ENCODE measurements at regions not wholly inside any gene's neighbourhood (a gene's known extent, or its start where the extent isn't known, plus 50 kb on each side); places are given as distances from the start of the nearest gene placed in this dataset.
A peak's percentile ranks its signal among the peaks of the same experiment; 100 is the strongest.
"Not testable (repeated sequence)": the region's sequence is repeated elsewhere in the genome, so short reads cannot be mapped to it uniquely, and the experiment has no call there.

DNA sequence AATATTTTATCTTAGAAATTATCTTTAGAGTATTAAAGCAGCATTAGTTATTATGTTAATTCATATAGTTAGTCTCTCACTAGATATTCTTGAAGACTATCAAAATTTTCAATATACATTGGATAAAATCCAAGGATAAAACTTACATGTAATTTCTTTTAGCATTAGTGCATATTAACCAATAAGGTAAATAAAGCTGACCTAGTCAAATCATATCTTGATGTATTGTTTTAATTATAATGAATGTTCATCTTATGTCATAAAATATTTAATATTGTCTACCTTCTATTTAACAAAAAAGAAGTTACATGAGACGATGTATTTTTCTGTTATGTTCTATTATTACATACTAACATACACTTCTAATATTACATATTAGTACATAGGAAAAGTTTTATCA lies 301.7 kb upstream of the DAB2 start:
- DNase-seq = no peak

DNA sequence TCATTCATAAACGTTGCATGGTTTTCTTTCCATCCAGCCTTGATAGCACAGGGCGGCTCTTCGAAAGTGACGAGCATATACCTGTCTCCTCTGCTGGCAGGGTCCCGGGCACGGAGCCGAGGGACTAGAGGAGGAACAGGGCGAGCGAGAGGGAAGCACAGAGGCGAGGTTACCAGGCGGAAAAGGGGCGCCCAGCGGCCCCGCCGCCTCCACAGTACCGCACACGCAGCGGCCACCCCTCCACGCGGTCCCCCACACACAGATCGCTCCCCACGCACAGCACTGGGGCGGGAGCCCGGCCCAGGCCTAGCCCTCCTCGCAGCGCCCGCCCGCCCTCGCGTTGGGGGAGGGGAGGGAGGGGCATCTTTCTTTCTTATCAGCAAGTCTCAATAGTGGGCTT lies 296.6 kb upstream of the DAB2 start:
- no peak for DNase-seq

DNA sequence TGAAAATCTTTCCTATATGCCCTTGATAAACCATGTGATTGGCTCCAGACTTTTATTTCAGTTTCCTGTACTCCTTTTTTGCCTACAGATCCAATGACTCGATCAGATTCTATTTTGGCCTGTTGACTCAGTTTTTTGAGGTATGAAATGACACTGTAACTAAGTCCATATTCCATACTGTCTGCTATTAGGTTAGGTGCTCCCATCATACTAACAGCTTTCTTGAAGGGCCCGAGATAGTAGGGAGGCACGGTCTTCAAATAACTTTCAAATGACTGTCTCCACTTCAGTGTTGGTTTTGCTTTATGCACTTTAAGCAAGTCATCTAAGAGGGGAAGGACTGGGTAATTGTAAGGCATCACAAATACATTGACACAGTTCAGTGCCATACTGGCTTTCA lies 295.4 kb upstream of the DAB2 start:
- DNase-seq = no peak

DNA sequence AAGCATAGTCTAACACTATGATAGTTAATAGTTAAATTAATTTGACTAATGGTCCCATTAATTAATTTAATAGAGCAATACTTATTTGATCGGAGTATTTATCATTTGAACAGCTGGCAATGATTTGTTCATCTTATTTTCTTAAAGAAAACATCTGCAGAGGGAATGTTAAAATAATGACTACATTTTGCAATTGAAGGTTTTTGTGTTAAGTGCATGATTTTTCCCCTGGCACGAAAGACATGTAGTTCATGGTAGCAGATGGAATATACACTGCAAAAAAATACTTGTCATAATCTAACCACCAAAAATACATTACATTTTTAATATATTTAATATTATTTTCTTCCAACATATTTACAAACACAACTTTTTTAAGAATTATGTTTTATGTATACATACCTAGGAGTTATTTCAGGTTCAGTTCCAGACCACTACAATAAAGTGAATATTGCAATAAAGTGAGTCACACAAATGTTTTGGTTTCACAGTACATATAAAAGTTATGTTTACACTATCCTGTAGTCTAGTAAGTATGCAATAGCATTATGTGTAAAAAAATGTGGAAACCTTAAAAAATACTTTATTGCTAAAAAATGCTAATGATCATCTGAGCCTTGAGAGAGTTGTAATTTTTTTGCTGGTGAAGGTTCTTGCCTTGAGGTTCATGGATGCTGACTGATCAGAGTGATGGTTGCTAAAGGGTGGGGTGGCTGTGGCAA lies 292.6 kb upstream of the DAB2 start:
- no peak for DNase-seq

DNA sequence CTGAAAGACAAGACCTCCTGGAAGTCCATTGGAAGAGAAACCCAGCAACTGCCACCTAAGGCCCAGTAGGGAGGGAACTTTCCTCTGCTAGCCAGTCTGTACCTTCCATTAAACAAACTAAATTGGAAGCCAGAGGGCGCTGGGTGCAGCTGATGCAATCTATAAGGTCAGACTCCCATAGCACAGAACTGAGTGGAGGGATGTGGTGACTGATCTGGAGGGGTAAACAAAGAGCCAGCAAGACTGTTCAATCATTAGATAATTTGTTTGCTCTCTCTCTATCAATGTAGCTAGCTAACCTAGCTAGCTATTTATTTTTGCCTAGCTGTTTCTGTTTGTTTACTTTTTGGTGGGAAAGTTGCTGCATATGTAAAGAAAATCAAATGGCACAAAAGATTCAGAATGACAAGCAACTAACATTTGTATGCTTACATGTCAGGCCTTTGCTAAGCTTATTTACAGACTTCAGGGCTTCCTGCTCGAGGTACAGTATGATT lies 291.8 kb upstream of the DAB2 start:
- DNase-seq = peak; percentile 31

DNA sequence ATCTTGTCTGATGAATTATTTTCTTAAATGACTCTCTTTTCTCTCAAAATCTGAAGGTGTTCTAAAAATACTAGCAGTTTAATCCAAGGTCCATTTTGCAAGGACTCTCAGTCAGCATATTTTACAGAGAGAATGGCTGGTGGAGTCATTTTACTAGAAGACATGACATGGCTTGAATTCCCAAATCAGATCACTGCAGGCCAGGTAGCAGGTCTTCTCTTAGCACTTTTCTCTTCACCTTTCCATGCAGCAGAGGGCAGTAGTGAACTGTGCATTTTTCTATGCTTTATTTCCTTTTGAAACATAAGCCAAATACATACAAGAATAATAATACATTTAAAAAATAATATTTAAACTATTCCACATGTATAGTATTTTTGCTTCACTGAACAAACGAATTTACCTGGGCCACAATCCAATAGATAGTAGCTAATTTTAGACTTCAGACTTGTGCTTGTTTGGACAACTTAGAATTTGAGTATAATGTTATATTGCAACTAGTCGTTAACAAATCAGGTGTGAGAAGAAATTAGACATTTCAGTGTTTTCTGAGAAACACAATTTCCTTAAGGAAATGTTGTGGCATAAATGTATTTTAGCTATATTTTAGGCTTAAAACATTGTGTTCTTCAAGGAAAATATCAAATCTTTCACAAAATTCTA lies 289.4 kb upstream of the DAB2 start:
- peak; percentile 44 for DNase-seq

DNA sequence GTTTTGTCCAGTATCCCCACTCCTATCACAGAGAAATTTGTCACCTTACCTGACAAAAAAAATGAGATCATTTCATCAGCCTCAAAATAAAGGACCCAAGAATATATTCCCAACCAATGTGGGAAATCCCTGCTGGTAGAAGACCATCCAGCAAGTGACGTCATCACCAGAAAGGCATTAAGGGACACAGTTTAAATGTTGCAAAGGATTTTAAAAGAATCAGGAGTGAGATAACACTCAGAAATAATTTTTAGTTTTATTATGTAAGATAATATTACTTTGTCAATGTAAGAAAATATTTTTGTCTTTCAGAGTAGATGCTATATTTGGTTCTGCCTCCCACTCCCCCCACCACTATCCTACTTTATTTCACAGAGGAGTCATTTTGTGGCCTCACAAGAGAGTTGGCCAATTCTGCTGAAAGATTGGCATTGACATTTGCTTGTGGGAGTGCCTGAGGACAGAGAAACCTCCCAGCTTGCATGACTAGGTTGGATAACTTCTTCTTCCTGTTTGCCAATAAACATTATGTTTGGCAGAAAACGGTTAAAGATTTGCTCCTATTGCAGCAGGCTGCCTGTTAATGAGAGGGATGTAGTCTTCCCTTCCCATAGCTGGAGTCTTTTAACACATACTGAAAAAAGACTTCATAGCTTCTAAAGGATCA lies 288.6 kb upstream of the DAB2 start:
- no peak for DNase-seq

DNA sequence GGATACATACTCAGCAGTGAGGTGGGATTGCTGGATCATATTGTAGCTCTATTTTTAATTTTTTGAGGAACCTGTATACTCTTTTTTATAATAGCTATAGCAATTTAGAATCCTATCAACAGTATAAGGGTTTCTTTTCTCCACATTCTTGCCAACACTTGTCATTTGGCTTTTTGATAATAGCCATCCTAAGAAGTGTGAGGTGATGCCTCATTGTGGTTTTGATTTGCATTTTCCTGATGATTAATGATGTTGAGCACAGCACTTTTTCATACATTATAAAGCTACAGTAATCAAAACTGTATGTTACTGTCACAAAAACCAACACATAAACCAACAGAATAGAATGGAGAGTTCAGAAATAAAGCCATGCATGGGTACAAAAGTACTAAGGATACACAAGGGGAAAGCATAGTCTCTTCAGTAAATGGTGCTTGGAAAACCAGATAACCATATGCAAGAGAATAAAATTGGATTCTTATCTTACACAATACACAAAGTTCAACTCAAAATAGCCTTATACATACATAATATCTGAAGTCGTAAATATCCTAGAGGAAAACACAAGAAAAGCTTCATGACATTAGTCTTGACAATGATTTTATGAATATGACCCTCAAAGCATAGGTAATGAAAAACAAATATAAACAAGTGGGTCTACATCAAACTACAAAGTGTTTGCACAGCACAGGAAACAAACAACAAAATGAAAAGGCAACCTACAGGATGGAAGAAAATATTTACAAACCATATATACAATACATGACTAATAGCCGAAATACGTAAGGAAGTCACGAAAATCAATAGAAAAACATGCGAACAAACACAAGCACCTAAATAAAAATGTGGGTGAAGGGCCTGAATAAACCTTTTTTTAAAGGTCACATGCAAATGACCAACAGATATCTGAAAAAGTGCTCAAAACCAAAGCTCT lies 287.8 kb upstream of the DAB2 start:
- no peak for DNase-seq

DNA sequence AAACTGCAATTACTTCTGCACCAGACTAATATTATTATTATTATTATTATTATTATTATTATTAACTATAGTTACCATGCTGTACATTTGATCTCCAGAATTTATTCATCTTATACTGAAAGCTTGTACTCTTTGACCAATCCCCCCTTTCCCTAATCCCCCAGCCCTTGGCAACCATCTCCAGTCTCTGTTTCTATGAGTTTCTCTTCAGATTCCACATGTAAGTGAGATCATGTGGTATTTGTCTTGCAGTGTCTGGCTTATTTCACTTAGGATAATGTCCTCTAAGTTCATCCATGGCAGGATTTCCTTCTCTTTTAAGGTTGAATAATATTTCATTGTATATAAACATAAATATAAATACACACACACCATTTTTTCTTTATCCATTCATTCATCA lies 287.0 kb upstream of the DAB2 start:
- no peak for DNase-seq

DNA sequence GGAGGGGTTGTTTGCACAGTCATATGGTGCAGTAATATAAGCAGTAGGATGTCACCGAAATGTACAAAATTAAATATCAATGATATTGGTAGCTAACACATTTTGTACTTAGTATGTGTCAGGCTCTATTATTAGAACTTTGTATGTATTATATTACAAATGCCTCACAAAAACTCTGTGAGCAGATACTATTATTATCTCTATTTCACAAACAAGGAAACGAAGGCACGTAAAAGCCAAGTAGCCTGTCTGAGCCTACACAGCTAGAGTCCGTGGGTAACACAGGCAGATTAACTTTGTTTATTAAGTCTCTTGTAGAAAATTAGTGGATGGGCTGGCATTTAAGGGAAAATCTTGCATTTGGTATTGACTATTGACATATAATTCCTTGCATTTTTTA lies 284.3 kb upstream of the DAB2 start:
- DNase-seq = no peak

DNA sequence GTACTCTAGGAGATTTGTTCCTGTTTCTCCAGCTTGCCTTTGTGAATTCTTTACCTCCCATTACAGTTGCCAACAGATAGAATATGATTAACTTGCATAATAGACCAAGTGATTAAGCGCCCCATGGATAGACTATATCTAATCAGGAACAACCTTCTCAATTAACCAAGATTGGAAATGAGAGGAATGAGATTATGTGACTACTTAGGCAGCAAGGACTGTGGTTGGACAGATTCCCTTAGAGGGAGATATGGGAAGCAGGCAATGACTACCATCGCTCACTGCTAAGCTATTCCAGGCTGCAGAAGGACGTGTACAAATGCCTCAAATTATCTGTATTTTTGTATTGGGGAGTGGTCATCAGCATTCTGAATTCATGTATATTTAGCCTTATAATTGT lies 278.1 kb upstream of the DAB2 start:
- no peak for DNase-seq

DNA sequence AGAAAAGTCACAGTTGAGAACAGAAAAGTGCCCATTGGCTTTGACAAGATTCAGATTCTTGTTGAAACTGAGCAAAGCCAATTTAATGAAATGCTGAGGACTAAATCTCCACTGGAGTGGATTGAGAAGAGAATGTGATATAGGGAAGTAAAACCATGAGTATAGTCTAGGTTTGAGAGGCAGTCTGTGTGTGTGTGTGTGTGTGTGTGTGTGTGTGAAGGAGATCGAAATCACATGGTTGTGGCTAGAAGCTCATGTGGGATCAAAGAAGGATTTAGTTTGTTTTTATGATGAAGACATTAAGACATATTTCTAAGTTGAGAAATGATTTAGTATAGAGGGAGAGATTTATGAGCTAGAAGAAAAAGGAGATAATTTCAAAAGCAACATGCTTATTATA lies 275.7 kb upstream of the DAB2 start:
- DNase-seq = no peak

DNA sequence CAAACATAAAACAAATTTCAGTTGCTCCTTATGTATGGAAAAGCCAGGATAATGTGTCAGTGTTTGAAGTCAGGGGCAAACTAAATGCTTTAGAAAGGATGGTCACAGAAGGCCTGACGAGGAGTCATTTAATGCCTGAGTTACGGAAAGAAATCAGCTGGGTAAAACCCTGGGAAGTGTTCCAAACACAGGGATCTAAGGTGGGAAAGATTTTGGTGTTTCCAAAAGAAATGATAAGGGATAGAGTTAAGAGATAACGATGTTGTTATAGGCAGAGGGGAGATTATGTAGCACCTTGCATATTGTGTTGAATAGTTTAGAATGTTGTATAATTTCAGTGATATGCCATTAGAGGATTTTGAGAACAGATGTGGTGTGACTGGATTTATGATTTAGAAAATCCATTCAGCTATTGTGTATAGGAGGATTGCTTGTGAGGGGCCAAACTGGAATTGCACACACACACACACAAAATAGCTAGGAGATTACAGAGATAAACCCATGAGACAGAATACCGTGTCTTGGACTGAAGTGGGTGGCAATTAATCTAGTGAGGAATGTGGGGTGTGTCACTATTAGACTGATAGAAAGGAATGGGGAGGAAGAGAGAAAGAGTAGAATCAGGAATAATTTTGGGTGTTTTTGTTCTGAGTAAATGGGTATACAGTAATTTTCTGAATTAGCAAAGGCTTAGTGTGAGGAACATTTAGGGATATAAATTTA lies 274.2 kb upstream of the DAB2 start:
- DNase-seq = no peak

DNA sequence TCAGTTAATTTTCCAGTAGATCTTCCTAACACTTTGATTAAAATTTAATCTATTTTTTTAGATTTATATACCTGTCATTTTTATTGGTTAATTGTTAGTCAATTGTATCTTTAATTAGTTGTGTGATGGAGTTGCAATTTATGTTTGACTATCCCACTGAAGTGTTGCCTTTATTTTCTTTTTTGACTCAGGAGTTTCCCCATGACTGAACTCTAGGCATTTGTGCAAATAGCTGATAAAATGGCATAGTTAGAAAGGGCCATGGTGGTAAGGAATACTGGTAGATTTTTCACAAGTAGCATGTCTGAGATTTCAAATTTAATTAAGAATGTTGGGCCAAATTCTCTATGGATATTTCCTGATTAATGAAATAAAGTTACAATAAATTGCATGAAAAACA lies 273.1 kb upstream of the DAB2 start:
- DNase-seq = no peak

DNA sequence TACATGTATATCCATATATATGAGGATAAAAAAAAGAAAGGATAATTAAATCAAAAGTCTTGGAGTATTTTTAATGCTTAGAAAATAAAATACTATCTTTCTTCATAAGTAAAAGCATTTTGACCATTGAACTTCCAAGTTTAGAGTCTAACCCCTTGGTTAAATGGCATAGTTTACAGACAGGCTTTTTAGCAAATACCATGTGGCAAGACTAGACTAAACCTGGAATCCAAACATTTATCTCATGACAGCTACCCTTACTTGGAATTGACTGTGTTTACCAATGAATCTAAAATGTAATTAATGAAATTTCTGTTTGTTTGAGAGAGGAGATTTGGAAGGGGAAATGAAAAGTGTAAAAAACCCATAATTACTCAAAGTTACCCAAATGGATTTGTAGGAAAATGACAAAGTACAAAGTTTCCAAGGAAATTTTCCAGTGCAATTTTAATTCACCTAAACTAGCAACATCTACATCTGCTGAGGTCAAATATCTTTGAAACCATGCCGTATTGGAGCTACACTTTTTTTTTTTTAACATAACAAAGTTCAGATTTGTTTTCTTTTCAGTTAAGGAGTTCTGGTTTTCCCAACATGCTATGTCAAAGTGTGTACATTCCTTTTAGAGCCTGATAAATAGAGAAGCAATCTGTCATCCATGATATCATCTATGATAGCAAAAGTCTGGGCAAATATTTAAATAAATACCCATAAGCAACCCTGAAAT lies 272.1 kb upstream of the DAB2 start:
- DNase-seq = no peak

DNA sequence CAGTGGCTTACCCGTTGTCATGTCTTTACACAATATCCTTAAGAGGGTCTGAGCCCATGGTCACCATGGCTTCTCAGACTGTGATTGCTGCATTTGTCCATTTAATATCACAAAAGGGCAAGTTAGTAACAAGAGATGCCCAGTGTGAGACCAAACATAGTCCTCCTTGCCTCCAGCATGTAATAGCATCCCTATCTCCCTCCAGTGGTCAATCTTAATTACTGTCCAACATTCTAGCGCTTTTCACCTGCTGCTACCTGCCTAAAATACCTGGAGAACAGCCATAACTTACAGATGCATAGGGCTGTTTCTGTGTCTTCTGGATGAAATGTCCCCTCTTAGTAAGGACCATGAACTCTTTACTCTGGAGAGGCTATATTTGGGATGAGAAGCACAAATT lies 267.2 kb upstream of the DAB2 start:
- no peak for DNase-seq

DNA sequence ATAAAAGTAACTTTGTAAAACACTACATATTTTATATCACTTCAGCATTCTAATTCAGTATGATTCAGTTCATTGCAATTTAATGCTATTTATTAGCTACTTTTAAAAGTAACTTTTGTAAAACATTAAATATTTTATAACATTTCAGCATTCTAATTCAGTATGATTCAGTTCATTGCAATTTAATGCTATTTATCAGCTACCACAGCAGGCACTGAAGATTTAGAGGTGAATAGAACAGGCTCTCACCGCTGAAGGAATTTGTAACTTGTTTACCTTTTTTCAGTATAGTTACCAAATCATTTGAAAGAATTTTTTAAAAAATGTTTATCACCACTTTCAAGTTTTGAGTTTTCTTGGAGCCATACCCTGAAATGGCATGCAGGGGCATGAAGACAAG lies 266.4 kb upstream of the DAB2 start:
- no peak for DNase-seq

DNA sequence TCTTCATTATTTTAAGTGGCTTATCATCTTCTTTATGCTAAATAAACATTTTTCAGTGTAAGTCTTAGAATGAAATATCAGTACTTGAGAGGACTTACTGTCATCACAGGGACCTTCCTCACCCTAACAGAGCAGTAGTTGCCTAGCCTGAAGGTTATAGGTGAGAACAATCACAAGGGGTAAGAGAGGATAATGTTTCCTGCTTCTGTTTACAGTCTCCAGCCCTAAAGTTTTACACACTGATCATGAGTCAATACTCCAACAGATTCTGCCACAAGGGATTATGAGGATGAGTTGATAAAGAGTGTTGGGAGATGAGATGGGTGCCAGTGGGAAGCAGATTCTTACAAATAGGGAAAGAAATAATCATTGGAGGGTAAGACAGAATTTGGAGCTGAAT lies 265.1 kb upstream of the DAB2 start:
- no peak for DNase-seq

DNA sequence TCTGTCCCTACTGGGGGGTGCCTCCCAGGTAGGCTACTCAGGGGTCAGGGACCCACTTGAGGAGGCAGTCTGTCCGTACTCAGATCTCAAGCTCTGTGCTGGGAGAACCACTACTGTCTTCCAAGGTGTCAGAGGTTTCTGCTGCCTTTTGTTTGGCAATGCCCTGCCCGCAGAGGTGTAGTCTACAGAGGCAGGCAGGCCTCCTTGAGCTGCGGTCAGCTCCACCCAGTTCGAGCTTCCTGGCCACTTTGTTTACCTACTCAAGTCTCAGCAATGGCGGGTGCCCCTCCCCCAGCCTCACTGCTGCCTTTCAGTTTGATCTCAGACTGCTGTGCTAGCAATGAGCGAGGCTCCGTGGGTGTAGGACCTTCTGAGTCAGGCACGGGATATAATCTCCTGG lies 263.1 kb upstream of the DAB2 start:
- DNase-seq = not testable (repeated sequence)

DNA sequence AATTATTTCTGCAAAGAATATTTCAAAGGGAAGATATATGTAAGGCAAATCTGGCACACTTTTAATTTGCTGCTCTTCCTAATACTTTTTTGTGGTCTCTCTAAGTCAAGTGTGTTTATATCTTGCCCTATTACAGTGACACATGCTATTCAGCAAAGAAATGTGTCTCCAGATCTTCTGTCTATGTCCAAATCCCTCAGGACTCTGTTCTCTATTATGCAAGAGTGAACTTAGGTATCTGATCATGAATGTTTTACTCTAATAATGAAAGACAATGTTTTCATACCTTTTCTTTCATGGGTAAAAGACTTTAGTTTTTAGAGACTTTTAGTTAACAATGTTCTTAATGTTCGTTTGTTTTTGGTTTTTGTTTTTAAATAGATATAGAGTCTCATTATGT lies 255.4 kb upstream of the DAB2 start:
- no peak for DNase-seq

DNA sequence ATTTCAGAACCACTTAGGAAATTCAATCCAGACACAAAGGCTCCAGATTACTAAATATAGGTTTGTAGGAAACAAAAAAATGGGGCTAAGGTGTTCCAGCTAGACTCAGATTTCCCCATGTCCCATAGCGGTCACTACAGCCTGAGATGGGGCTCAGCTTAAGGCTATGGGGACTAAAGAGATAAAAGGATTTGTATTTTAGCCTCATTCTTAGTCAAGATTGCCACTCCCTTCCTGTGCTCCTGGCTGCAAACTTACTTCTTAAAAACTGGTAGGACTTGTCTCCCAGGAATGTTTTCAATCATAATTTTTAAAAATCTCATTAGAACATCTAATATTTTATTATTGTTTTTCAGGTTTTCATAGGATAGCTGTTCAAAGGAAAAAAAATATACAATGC lies 253.8 kb upstream of the DAB2 start:
- no peak for DNase-seq

DNA sequence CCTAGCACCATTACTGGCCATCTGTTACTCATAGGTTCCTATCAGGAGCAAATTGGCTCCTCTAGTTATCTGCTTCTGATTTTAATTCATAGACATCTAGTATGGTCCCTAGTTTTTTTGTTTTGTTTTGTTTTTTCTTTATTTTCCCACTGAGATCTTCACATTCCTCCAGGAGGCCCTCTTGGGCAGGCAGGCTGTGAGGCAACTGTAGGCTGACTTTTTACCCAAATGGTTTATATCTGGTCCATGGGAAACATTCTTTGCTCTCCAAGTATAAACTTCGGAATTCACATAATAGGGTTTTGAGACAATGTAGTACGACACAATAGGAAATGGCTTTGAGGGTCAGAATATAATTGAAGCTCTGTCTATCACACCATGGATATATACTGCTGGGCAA lies 250.9 kb upstream of the DAB2 start:
- DNase-seq = no peak

All from CD4-positive, alpha-beta T cell treated with Interleukin-17A for 4 hours (primary cell).